KOPT-K1 (cell line): ENCODE measurements at regions not wholly inside any gene's neighbourhood (a gene's known extent, or its start where the extent isn't known, plus 50 kb on each side); places are given as distances from the start of the nearest gene placed in this dataset.
A peak's percentile ranks its signal among the peaks of the same experiment; 100 is the strongest.

Experiments used
- H3K27ac ChIP-seq: fragments of 200-600 bp; sonication (generic); 2 replicates; pipeline ENCODE4 v1.5.1; 2016; ENCODE audit warnings: antibody characterized with exemption, mild to moderate bottlenecking, low read depth, low read length; ENCODE audit not compliant: poor library complexity, severe bottlenecking
- H3K36me3 ChIP-seq: fragments of 200-600 bp; sonication (generic); 2 replicates; pipeline ENCODE4 v1.5.1; 2017; ENCODE audit warnings: antibody characterized with exemption, mild to moderate bottlenecking, low read length, moderate library complexity; ENCODE audit not compliant: insufficient read depth
- H3K9me3 ChIP-seq: fragments of 200-600 bp; sonication (generic); 2 replicates; pipeline ENCODE4 v1.5.1; 2017; ENCODE audit warnings: antibody characterized with exemption, low read length, mild to moderate bottlenecking; ENCODE audit not compliant: insufficient read depth, poor library complexity, severe bottlenecking

GRCh38 chr11:114758627-114759026 lies 80.3 kb downstream of the NXPE2 start:
- H3K9me3 ChIP-seq, result no peaks in the 10 kb centered on the region
- H3K36me3 ChIP-seq, result no peaks in the 10 kb centered on the region
- H3K27ac ChIP-seq, result no peak overlapping the region

GRCh38 chr11:114762408-114762807 lies 84.1 kb downstream of the NXPE2 start:
- no peaks in the 10 kb centered on the region for H3K36me3 ChIP-seq

GRCh38 chr11:114764563-114764962 lies 86.2 kb downstream of the NXPE2 start:
- Histone ChIP-seq H3K36me3 (no peaks in the 10 kb centered on the region), H3K27ac (no peak overlapping the region), H3K9me3 (no peaks in the 10 kb centered on the region)

More at GRCh38 chr11:114762408-114762807, 84.1 kb downstream of the NXPE2 start:
- no peaks in the 10 kb centered on the region for H3K9me3 ChIP-seq
- H3K27ac ChIP-seq, result no peak overlapping the region

- Histone ChIP-seq H3K27ac (no peak overlapping the region), H3K9me3 (no peaks in the 10 kb centered on the region)
Observed at GRCh38 chr11:114771172-114771571, 92.8 kb downstream of the NXPE2 start.

GRCh38 chr11:114773541-114774338 lies 95.4 kb downstream of the NXPE2 start:
- H3K36me3 ChIP-seq, result no peaks in the 10 kb centered on the region
- H3K27ac ChIP-seq, result no peak overlapping the region
- no peaks in the 10 kb centered on the region for H3K9me3 ChIP-seq

More at GRCh38 chr11:114771172-114771571, 92.8 kb downstream of the NXPE2 start:
- H3K36me3 ChIP-seq, result no peaks in the 10 kb centered on the region

- no peak overlapping the region for H3K27ac ChIP-seq
- no peaks in the 10 kb centered on the region for H3K9me3 ChIP-seq
- no peaks in the 10 kb centered on the region for H3K36me3 ChIP-seq
Observed at GRCh38 chr11:114774599-114775361, 96.5 kb downstream of the NXPE2 start.

- no peaks in the 10 kb centered on the region for H3K9me3 ChIP-seq
- no peaks in the 10 kb centered on the region for H3K36me3 ChIP-seq
- H3K27ac ChIP-seq, result no peak overlapping the region
Observed at GRCh38 chr11:114775875-114776621, 97.7 kb downstream of the NXPE2 start.

GRCh38 chr11:114776956-114777355 lies 98.6 kb downstream of the NXPE2 start:
- Histone ChIP-seq H3K9me3 (no peaks in the 10 kb centered on the region), H3K36me3 (no peaks in the 10 kb centered on the region), H3K27ac (no peak overlapping the region)

- H3K27ac ChIP-seq, result no peak overlapping the region
- H3K36me3 ChIP-seq, result no peaks in the 10 kb centered on the region
- H3K9me3 ChIP-seq, result no peaks in the 10 kb centered on the region
Observed at GRCh38 chr11:114779189-114779588, 100.9 kb downstream of the NXPE2 start.

- Histone ChIP-seq H3K9me3 (no peaks in the 10 kb centered on the region), H3K36me3 (no peaks in the 10 kb centered on the region), H3K27ac (peak overlapping the region; percentile 16)
Observed at GRCh38 chr11:114782650-114783310, 104.5 kb downstream of the NXPE2 start.

GRCh38 chr11:114783805-114784204 lies 105.5 kb downstream of the NXPE2 start:
- Histone ChIP-seq H3K27ac (no peak overlapping the region), H3K9me3 (no peaks in the 10 kb centered on the region), H3K36me3 (no peaks in the 10 kb centered on the region)

GRCh38 chr11:114784216-114784615 lies 105.9 kb downstream of the NXPE2 start:
- Histone ChIP-seq H3K36me3 (no peaks in the 10 kb centered on the region), H3K9me3 (no peaks in the 10 kb centered on the region), H3K27ac (no peak overlapping the region)

- Histone ChIP-seq H3K27ac (no peak overlapping the region), H3K36me3 (no peaks in the 10 kb centered on the region), H3K9me3 (no peaks in the 10 kb centered on the region)
Observed at GRCh38 chr11:114784891-114785290, 106.6 kb downstream of the NXPE2 start.

GRCh38 chr11:114785820-114786219 lies 107.5 kb downstream of the NXPE2 start:
- H3K36me3 ChIP-seq, result no peaks in the 10 kb centered on the region
- H3K9me3 ChIP-seq, result no peaks in the 10 kb centered on the region
- H3K27ac ChIP-seq, result no peak overlapping the region

GRCh38 chr11:114787126-114787525 lies 108.8 kb downstream of the NXPE2 start:
- Histone ChIP-seq H3K36me3 (no peaks in the 10 kb centered on the region), H3K9me3 (no peaks in the 10 kb centered on the region), H3K27ac (no peak overlapping the region)
